LNCAP (cell line): ENCODE measurements at regions not wholly inside any gene's neighbourhood (a gene's known extent, or its start where the extent isn't known, plus 50 kb on each side); places are given as distances from the start of the nearest gene placed in this dataset.

Experiments used
- CTCF ChIP-seq: fragments of 450-650 bp; IDR thresholded peaks from 2 replicates; pipeline ENCODE4 v1.5.1; 2017; ENCODE audit warnings: mild to moderate bottlenecking

GRCh38 chr2:222778400-222778799 lies 82.4 kb upstream of the ACSL3 start:
- TF ChIP-seq CTCF = no peak

GRCh38 chr2:222779145-222779832 lies 81.5 kb upstream of the ACSL3 start:
- no peak for TF ChIP-seq CTCF

GRCh38 chr2:222780051-222780450 lies 80.8 kb upstream of the ACSL3 start:
- TF ChIP-seq CTCF = no peak

GRCh38 chr2:222782201-222782730 lies 78.6 kb upstream of the ACSL3 start:
- no peak for TF ChIP-seq CTCF

- TF ChIP-seq CTCF = no peak
These were observed 77.2 kb upstream of the ACSL3 start for GRCh38 chr2:222783592-222783991.

GRCh38 chr2:222790932-222791331 lies 69.9 kb upstream of the ACSL3 start:
- no peak for TF ChIP-seq CTCF

GRCh38 chr2:222792001-222792611 lies 68.7 kb upstream of the ACSL3 start:
- TF ChIP-seq CTCF = no peak
